Heart right ventricle (tissue), 16 donors: ENCODE measurements at regions not wholly inside any gene's neighbourhood (a gene's known extent, or its start where the extent isn't known, plus 50 kb on each side); places are given as distances from the start of the nearest gene placed in this dataset.

Experiments used
- ATAC-seq, 8 donors: fragments of 200-7000 bp; cut with Tn5 transposase; one replicate each; pipeline ENCODE4 v1.9.1; 2020; ENCODE audit warnings: mild to moderate bottlenecking in 8 of 8, moderate library complexity in 8 of 8, moderate number of reproducible peaks in 1 of 8
- DNase-seq, 2 donors: peaks; one replicate each; pipeline ENCODE4 v3.0.0-alpha.2; 2020
- H3K27ac ChIP-seq, 10 donors: fragments of 200-600 bp; sonication (generic) in 2 of 10; one replicate each; pipeline versions ENCODE4 v1.5.0 to v1.8.0; 2020 to 2022; ENCODE audit warnings: mild to moderate bottlenecking in 3 of 10
- H3K27me3 ChIP-seq, 7 donors: fragments of 200-600 bp; one replicate each; pipeline ENCODE4 v1.8.0; 2021 to 2022; ENCODE audit warnings: mild to moderate bottlenecking in 2 of 7
- H3K36me3 ChIP-seq, 9 donors: fragments of 200-600 bp; sonication (generic) in 1 of 9; one replicate each; pipeline versions ENCODE4 v1.5.0 to v1.8.0; 2020 to 2022; ENCODE audit warnings: mild to moderate bottlenecking in 2 of 9
- H3K4me1 ChIP-seq, 9 donors: fragments of 200-600 bp; sonication (generic) in 1 of 9; one replicate each; pipeline versions ENCODE4 v1.5.0 to v1.8.0; 2020 to 2022; ENCODE audit warnings: mild to moderate bottlenecking in 4 of 9
- H3K4me3 ChIP-seq, 10 donors: fragments of 200-600 bp; sonication (generic) in 2 of 10; one replicate each; pipeline versions ENCODE4 v1.5.0 to v1.8.0; 2020 to 2022; ENCODE audit warnings: mild to moderate bottlenecking in 7 of 10, moderate library complexity in 2 of 10
- H3K9me3 ChIP-seq, 11 donors: fragments of 200-600 bp in 10 of 11; sonication (generic) in 2 of 11; one replicate each; pipeline versions ENCODE4 v1.5.0 to v1.8.0; 2013 to 2022; ENCODE audit warnings: mild to moderate bottlenecking in 2 of 11, control low read depth in 1 of 11, moderate library complexity in 1 of 11
- WGBS, 2 donors: extraction: QIAGEN DNeasy Blood & Tissue Kit; methylation state at CpG; one replicate each; pipeline ENCODE4 v1.1.7; 2013; ENCODE audit warnings: inconsistent platforms in 1 of 2; 5-methylcytosine and 5-hydroxymethylcytosine counted together
- intact Hi-C, 10 donors: fragments of 100-400 bp; cut with DNase I; formaldehyde crosslinking; loops; one replicate each; pipeline versions ENCODE4 v1.11.1 to v1.14.2; 2022
- TF ChIP-seq, protein P1 (sequence below), 9 donors: fragments of 200-600 bp; sonication (generic) in 2 of 9; IDR thresholded peaks; one replicate each; pipeline versions ENCODE4 v1.5.0 to v1.8.0; 2021 to 2022; ENCODE audit warnings: antibody characterized with exemption in 9 of 9, mild to moderate bottlenecking in 5 of 9, moderate library complexity in 1 of 9
- donor health status: Arrhythmogenic right ventricular cardiomyopathy.
- donor health status: ischemic (EF 13 %, LVEDD 7.1; RV severe dilation, severe dysfunction).
- donor health status: healthy with polysubstance abuse.
- donor health status: DM: no; HTN: yes; CAD: no.
- donor health status: DM: no; HTN: no; CAD: no.
- donor health status: ischemic (EF 25% LVEDD 6.9; RV normal size, moderate dysfunction).
- donor health status: ischemic (EF 25% LVEDD 5.7; RV mildly dilated, moderate dysfunction).
- donor health status: healthy.
- donor health status: DM: yes; HTN: yes; CAD: no.
- donor health status: Ischemic cardiomyopathy.
- donor health status: ischemic (EF 35%, LVEDD 5.7; RV mildly dilated, moderate dysfunction).
- donor health status: nonischemic (EF 11% LVEDD 7.7; RV severe dilation, severe dysfunction).
- donor health status: DM: yes; HTN: yes; CAD: no.
- donor health status: PGD.
- donor health status: ischemic (EF 29% LVEDD 5.4; RV normal size, mild dysfunction).
- donor health status: nonischemic (EF 23%, LVEDD 6.1; RV moderate dilation, normal function).

GRCh38 chr10:10295537-10295936, 722.1 kb upstream of the CELF2 start:
- H3K4me3 ChIP-seq, result no peak overlapping the region
- intact Hi-C loops, result no loop called here
- no peaks in the 10 kb centered on the region for H3K36me3 ChIP-seq
- H3K27me3 ChIP-seq, result no peaks in the 10 kb centered on the region
- TF ChIP-seq, protein P1, sequence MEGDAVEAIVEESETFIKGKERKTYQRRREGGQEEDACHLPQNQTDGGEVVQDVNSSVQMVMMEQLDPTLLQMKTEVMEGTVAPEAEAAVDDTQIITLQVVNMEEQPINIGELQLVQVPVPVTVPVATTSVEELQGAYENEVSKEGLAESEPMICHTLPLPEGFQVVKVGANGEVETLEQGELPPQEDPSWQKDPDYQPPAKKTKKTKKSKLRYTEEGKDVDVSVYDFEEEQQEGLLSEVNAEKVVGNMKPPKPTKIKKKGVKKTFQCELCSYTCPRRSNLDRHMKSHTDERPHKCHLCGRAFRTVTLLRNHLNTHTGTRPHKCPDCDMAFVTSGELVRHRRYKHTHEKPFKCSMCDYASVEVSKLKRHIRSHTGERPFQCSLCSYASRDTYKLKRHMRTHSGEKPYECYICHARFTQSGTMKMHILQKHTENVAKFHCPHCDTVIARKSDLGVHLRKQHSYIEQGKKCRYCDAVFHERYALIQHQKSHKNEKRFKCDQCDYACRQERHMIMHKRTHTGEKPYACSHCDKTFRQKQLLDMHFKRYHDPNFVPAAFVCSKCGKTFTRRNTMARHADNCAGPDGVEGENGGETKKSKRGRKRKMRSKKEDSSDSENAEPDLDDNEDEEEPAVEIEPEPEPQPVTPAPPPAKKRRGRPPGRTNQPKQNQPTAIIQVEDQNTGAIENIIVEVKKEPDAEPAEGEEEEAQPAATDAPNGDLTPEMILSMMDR (IDR thresholded peaks at IDR 0.05), result no peak
- H3K27ac ChIP-seq, result no peak overlapping the region
- peaks cover 0 to 18% (median 0%) of the 10 kb centered on the region in 9 donors for H3K4me1 ChIP-seq
- H3K9me3 ChIP-seq, result no peaks in the 10 kb centered on the region
- no peak for DNase-seq
- no peak for ATAC-seq
- WGBS, 2 donors, result 68 to 72% methylated on average over 10 of the region's 10 CpGs

DNA sequence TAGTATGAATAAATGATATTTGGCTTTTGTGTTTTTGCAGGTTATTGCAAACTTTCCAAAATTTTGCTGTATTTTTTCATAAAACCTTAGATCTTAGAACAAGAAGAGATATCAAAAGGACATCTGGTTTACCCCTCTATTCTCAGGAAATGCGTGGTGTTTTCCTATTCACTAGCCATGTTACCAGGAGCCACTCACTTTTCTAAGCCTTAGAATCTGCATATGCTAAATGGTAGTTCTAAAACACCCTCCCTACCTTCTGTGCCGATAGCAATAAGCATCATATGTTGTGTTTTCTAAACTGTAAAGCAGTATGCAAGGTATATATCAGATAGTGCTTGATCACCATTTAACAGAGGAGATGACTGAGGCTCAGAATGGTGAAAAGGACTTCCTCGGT, 715.0 kb upstream of the CELF2 start:
- TF ChIP-seq, protein P1 (IDR thresholded peaks at IDR 0.05), result no peak
- H3K9me3 ChIP-seq, result no peaks in the 10 kb centered on the region
- no peaks in the 10 kb centered on the region for H3K27me3 ChIP-seq
- no peak overlapping the region for H3K4me3 ChIP-seq
- no peaks in the 10 kb centered on the region for H3K4me1 ChIP-seq
- H3K36me3 ChIP-seq, result no peaks in the 10 kb centered on the region
- intact Hi-C loops, result no loop called here
- H3K27ac ChIP-seq, result no peak overlapping the region
- 90 to 92% methylated on average over 3 of the region's 3 CpGs for WGBS, 2 donors
- DNase-seq (no peak), ATAC-seq (no peak)

DNA sequence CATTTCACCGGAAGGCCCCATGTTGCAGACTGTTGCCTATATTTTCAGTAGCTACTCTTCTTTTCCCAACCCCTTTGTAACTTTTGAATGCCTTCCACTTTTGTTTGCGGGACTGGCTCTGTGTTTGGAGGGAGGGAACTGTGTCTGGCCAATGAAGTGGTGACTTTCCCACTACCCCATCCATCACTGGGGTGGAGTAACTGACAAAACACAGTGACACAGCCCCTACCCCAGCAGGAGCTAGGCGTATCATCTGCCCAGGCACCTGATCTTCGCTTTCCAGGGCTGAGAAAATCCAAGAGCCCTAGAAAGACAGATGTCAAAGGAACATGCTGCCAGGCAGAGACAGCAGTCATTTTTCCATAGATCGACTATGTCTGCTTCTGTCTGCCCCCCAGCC, 710.6 kb upstream of the CELF2 start:
- Histone ChIP-seq H3K4me3 (no peak overlapping the region), H3K27me3 (no peaks in the 10 kb centered on the region), H3K9me3 (no peaks in the 10 kb centered on the region), H3K27ac (no peak overlapping the region), H3K4me1 (no peaks in the 10 kb centered on the region), H3K36me3 (no peaks in the 10 kb centered on the region)
- 92 to 96% methylated on average over 5 of the region's 5 CpGs for WGBS, 2 donors
- intact Hi-C loops, result no loop called here
- TF ChIP-seq, protein P1 (IDR thresholded peaks at IDR 0.05), result no peak
- DNase-seq (no peak), ATAC-seq (no peak)

- intact Hi-C loops, result no loop called here
- H3K9me3 ChIP-seq, result no peaks in the 10 kb centered on the region
- DNase-seq, result no peak
- no peak overlapping the region for H3K4me3 ChIP-seq
- H3K27ac ChIP-seq, result no peak overlapping the region
- no peaks in the 10 kb centered on the region for H3K4me1 ChIP-seq
- TF ChIP-seq, protein P1 (IDR thresholded peaks at IDR 0.05), result no peak
- 85 to 91% methylated on average over 3 of the region's 3 CpGs for WGBS, 2 donors
- no peaks in the 10 kb centered on the region for H3K27me3 ChIP-seq
- no peaks in the 10 kb centered on the region for H3K36me3 ChIP-seq
- ATAC-seq, result no peak
Measured at GRCh38 chr10:10307551-10307950, 710.1 kb upstream of the CELF2 start.

DNA sequence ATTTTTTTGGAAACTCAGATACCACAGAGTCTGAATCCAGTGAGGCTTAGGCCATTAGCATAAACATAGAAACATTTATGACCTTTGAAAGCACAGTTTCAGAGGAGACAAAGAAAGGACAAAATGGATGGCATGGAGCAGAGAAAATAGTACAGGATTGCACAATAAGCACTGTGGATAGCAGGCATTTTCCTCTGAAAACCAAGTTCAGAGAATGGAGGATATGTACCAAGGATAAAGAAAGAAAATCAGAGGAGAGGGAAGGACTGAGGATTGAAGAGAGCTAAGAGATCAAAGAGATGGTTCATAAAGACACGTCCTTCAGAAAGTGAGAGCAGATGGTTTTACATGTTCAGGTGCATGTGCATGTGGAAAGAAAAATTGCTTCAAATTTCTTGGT, 707.2 kb upstream of the CELF2 start:
- H3K4me3 ChIP-seq, result no peak overlapping the region
- DNase-seq, result no peak
- no peaks in the 10 kb centered on the region for H3K4me1 ChIP-seq
- no peaks in the 10 kb centered on the region for H3K36me3 ChIP-seq
- whole genome bisulfite sequencing, 2 donors, result 83 to 85% methylated on average over 1 of the region's 1 CpG
- no peak for ATAC-seq
- H3K27me3 ChIP-seq, result no peaks in the 10 kb centered on the region
- TF ChIP-seq, protein P1 (IDR thresholded peaks at IDR 0.05), result no peak
- H3K27ac ChIP-seq, result no peak overlapping the region
- intact Hi-C loops, result no loop called here
- H3K9me3 ChIP-seq, result no peaks in the 10 kb centered on the region
